Fibroblast of pulmonary artery (primary cell): ENCODE measurements at regions not wholly inside any gene's neighbourhood (a gene's known extent, or its start where the extent isn't known, plus 50 kb on each side); places are given as distances from the start of the nearest gene placed in this dataset.
"Not testable (repeated sequence)": the region's sequence is repeated elsewhere in the genome, so short reads cannot be mapped to it uniquely, and the experiment has no call there.

Experiments
- DNase-seq: peaks from one replicate; pipeline ENCODE4 v3.0.0-alpha.2; 2010; ENCODE audit warnings: low read depth
- H3K4me3 ChIP-seq: replicated peaks from 2 replicates; pipeline ENCODE4 v1.5.1; 2011; ENCODE audit warnings: low read depth, mild to moderate bottlenecking, control low read depth, low read length, moderate library complexity
- TF ChIP-seq, protein P1 (sequence below): IDR thresholded peaks from 2 replicates; pipeline ENCODE4 v1.5.1; 2011; ENCODE audit warnings: mild to moderate bottlenecking, control low read depth, low read length, inconsistent platforms; ENCODE audit errors: missing control alignments

DNA sequence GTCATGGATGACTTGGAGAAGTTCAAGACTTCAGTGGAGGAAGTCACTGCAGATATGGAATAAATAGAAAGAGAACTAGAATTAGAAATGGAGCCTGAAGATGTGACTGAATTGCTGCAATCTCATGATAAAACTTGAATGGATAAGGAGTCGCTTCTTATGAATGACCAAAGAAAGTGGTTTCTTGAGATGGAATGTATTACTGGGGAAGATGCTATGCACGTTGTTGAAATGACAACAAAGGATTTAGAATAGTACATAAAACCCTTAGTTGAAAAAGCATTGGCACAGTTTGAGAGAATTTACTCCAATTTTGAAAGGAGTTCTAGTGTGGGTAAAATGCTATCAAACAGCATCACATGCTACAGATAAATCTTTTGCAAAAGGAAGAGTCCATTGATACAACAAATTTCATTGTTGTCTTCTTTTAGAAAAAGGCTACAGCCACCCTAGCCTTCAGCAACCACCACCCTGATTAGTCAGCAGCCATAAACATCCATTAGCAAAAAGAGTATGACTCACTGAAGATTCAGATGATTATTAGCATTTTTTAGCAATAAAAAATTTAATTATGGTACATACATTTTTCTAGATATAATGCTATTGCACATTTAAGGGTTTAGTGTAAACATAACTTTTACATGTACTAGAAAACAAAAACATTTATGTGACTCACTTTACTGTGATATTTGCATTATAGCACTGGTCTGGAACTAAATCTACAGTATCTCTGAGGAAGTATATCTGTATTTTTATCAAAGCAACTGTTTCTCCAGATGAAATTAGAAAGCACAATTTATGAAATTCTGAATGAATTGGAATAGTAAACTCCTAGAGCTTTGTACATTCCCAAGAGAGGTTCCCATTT is 110.5 kb upstream of the TACR1 start:
- no peak for DNase-seq
- no peak overlapping the region for H3K4me3 ChIP-seq
- TF ChIP-seq, protein P1, sequence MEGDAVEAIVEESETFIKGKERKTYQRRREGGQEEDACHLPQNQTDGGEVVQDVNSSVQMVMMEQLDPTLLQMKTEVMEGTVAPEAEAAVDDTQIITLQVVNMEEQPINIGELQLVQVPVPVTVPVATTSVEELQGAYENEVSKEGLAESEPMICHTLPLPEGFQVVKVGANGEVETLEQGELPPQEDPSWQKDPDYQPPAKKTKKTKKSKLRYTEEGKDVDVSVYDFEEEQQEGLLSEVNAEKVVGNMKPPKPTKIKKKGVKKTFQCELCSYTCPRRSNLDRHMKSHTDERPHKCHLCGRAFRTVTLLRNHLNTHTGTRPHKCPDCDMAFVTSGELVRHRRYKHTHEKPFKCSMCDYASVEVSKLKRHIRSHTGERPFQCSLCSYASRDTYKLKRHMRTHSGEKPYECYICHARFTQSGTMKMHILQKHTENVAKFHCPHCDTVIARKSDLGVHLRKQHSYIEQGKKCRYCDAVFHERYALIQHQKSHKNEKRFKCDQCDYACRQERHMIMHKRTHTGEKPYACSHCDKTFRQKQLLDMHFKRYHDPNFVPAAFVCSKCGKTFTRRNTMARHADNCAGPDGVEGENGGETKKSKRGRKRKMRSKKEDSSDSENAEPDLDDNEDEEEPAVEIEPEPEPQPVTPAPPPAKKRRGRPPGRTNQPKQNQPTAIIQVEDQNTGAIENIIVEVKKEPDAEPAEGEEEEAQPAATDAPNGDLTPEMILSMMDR = no peak

DNA sequence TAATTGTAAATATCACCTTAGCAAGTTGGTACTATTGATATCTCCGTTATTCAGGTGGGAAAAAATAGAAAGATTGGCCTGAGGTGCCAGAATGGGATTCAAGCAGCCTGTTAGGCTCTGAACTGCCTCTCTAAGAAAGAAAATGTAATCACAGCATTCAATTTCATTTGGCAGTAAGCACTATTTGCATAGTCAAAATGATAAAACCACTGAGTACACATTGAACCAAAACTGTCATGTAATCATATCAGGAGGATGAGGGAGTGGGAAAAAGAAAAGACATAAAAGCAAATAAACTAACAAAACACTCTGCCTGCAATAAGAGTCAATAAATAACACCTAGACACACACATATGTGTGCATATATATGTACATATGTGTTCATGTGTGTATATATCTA is 103.9 kb upstream of the TACR1 start:
- DNase-seq = no peak
- TF ChIP-seq, protein P1 = no peak
- H3K4me3 ChIP-seq = no peak overlapping the region

DNA sequence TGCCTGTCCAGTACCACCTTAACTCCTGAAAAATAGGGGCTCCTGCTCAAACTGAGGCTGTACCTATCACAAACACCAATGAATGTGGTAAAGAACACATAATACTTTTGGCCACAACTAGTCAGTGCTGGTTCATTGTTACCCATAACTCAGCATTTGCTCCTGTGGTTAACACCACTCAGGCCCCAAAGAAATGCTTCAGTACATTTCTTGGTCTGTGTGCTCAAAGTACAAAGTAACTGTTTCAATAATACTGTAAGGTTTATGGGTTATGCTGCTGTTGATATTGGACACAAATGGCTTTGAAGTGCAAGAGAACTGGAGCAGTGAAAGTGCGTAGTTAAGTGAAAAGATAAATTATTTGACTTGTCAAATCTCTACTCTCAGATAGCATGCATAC is 95.0 kb upstream of the TACR1 start:
- TF ChIP-seq, protein P1 = no peak
- no peak for DNase-seq
- H3K4me3 ChIP-seq = no peak overlapping the region

DNA sequence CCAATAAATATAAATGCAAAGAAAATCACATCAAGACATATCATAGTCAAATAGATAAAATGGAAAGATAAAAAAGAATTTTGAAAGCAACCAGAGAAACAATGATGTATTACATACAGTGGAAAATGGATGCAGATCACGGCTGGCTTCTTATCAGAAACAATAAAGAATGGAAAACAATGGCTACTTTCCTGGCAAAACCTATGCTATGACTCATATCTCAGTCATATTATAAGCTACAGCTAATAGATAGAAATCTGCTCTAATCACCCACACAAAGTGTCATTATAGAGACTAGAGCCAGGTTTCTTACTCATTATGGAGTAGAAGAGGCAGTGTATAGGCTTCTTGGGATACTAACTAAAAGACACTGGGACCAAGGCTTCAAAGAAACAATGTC is 93.5 kb upstream of the TACR1 start:
- DNase-seq = peak; percentile 68
- H3K4me3 ChIP-seq = no peak overlapping the region
- TF ChIP-seq, protein P1 = no peak

DNA sequence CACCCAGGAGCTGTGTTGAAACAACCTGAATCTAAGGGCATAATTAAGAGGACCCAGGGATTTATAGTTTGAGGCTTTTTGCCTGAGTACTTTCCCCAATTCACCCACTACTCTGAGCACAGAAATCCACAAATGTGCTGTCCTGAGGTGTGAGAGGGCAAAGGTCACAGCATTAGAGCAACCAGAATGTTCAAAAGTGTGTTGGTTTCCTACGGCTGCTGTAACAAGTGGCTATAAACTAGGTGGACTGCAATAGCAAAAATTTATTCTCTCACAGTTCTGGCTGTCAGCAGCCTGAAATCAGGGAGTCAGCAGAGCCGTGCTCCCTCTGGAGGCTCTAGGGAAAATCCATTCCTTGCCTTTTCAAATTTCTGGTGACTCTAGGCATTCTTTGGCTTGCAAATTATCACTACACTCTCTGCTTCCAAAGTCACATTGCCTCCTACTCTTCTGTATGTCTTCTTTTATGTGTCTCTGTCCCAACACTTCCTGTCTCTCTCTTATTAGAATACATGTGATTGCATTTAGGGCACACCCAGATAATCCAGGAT is 91.4 kb upstream of the TACR1 start:
- H3K4me3 ChIP-seq = no peak overlapping the region
- TF ChIP-seq, protein P1 = peak; percentile 63
- DNase-seq = peak; percentile 50

DNA sequence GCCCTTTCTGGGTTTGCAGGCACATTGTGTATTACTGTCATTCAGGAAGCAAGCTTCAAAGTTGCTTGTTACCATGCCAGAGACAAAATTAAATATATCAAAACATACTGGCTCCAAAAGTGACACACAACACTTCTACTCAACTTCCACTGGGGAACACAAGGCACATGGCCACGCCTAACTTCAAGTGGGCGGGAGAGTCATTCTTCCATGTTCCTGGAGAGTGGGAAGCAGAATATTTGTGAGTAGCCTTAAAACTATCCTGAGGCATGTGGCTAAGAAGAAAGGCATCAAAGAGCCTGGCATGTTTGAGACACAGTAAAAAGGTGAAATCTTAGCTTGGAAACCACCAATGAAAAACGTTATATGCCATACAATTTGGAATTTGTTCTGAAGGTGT is 90.5 kb upstream of the TACR1 start:
- TF ChIP-seq, protein P1 = no peak
- H3K4me3 ChIP-seq = no peak overlapping the region
- no peak for DNase-seq

DNA sequence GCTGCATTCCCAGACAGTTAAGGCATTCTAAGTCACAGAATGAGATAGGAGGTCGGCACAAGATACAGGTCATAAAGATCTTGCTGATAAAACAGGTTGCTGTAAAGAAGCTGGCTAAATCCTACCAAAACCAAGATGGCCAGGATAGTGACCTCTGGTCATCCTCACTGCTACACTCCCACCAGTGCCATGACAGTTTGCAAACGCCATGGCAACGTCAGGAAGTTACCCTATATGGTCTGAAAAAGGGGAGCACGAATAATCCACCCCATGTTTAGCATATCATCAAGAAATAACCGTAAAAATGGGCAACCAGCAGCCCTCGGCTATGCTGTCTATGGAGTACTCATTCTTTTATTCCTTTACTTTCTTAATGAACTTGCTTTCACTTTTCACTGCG is 89.9 kb upstream of the TACR1 start:
- DNase-seq, H3K4me3 ChIP-seq: not testable (repeated sequence)
